ENCODE measurements at regions not wholly inside any gene's neighbourhood (a gene's known extent, or its start where the extent isn't known, plus 50 kb on each side); places are given as distances from the start of the nearest gene placed in this dataset.
"Not testable (repeated sequence)": the region's sequence is repeated elsewhere in the genome, so short reads cannot be mapped to it uniquely, and the experiment has no call there.

DNA sequence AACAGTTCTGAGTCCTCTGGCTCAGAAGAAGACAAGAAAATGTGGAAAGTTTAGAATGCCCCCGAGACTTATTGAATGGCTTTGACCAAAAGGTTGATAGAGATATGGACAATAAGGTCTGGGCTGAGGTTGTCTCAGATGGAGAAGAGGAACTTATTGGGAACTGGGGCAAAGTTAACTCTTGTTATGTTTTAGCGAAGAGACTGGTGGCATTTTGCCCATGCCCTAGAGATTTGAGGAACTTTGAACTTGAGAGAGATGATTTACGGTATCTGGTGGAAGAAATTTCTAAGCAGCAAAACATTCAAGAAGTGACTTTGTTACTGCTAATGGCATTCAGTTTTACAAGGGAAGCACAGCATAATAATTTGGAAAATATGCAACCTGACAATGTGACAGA, 1549.3 kb upstream of the ADGRL3 start:
- DNase-seq (ENCODE audit: low spot score in 2 of 2) = no peak
- no peak for TF ChIP-seq POLR2A (IDR thresholded peaks at IDR 0.05)
- no peak for TF ChIP-seq CTCF (IDR thresholded peaks at IDR 0.05)
- WGBS, 2 donors = 76 to 79% methylated on average over 3 of the region's 3 CpGs
- H3K4me3 ChIP-seq (ENCODE audit: low read depth, poor library complexity, severe bottlenecking) = no peak overlapping the region
- intact Hi-C loops (cut with DNase I; ENCODE audit: low total_unique reads) = no loop called here

DNA sequence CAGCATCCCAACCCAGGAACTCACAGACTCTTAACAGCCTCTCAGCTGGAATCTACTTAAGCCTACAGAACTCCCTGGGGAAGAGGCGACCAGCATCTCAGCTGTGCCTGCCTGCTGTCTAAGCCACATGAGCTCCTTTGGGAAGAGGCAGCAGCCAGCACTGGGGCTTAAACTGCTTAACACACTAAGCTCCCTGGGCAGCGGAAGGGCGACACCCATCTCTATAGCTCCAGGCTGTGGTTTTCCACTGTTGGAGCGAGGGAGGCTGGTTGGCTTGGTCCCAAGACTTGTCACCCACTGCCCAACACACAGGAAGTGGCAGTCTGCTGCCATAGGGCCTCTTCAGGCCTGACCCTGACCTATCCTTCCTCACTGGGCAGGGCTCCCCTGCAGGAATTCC, 1544.1 kb upstream of the ADGRL3 start:
- TF ChIP-seq POLR2A (IDR thresholded peaks at IDR 0.05) = no peak
- no peak for TF ChIP-seq CTCF (IDR thresholded peaks at IDR 0.05)
- no peak for DNase-seq (ENCODE audit: low spot score in 2 of 2)
- intact Hi-C loops (cut with DNase I; ENCODE audit: low total_unique reads) = no loop called here
- 71 to 83% methylated on average over 2 to 4 of the region's 4 CpGs for WGBS, 2 donors
- H3K4me3 ChIP-seq (ENCODE audit: low read depth, poor library complexity, severe bottlenecking) = no peak overlapping the region

- H3K4me3 ChIP-seq (ENCODE audit: low read depth, poor library complexity, severe bottlenecking) = no peak overlapping the region
- DNase-seq (ENCODE audit: low spot score in 2 of 2) = no peak
- intact Hi-C loops (cut with DNase I; ENCODE audit: low total_unique reads) = no loop called here
- no peak for TF ChIP-seq POLR2A (IDR thresholded peaks at IDR 0.05)
- no peak for TF ChIP-seq CTCF (IDR thresholded peaks at IDR 0.05)
- WGBS, 2 donors = 94 to 98% methylated on average over 1 of the region's 1 CpG
Observed at GRCh38 chr4:59664771-59665170, 1535.4 kb upstream of the ADGRL3 start.

GRCh38 chr4:59666645-59667044, 1533.5 kb upstream of the ADGRL3 start:
- TF ChIP-seq POLR2A (IDR thresholded peaks at IDR 0.05) (no peak), CTCF (IDR thresholded peaks at IDR 0.05) (no peak)
- DNase-seq (ENCODE audit: low spot score in 2 of 2) = no peak
- no peak overlapping the region for H3K4me3 ChIP-seq (ENCODE audit: low read depth, poor library complexity, severe bottlenecking)
- intact Hi-C loops (cut with DNase I; ENCODE audit: low total_unique reads) = no loop called here
- 39 to 50% methylated on average over 2 of the region's 2 CpGs for WGBS, 2 donors

GRCh38 chr4:59671037-59671436, 1529.1 kb upstream of the ADGRL3 start:
- no peak for DNase-seq (ENCODE audit: low spot score in 2 of 2)
- intact Hi-C loops (cut with DNase I; ENCODE audit: low total_unique reads) = no loop called here
- TF ChIP-seq POLR2A (IDR thresholded peaks at IDR 0.05) (no peak), CTCF (IDR thresholded peaks at IDR 0.05) (no peak)
- WGBS, 2 donors = 84 to 89% methylated on average over 1 of the region's 1 CpG
- H3K4me3 ChIP-seq (ENCODE audit: low read depth, poor library complexity, severe bottlenecking) = no peak overlapping the region

- 69 to 72% methylated on average over 1 of the region's 1 CpG for WGBS, 2 donors
- no peak overlapping the region for H3K4me3 ChIP-seq (ENCODE audit: low read depth, poor library complexity, severe bottlenecking)
- TF ChIP-seq POLR2A (IDR thresholded peaks at IDR 0.05) (no peak), CTCF (IDR thresholded peaks at IDR 0.05) (no peak)
- DNase-seq (ENCODE audit: low spot score in 2 of 2) = no peak
- intact Hi-C loops (cut with DNase I; ENCODE audit: low total_unique reads) = no loop called here
Observed at GRCh38 chr4:59676389-59676788, 1523.7 kb upstream of the ADGRL3 start.

GRCh38 chr4:59676992-59677391, 1523.1 kb upstream of the ADGRL3 start:
- H3K4me3 ChIP-seq (ENCODE audit: low read depth, poor library complexity, severe bottlenecking); intact Hi-C loops (cut with DNase I; ENCODE audit: low total_unique reads); DNase-seq (ENCODE audit: low spot score in 2 of 2): not testable (repeated sequence)
- 77 to 86% methylated on average over 2 of the region's 2 CpGs for WGBS, 2 donors

Data from lower leg skin (tissue), 4 donors.